HG03342 (cell line): ENCODE measurements at regions not wholly inside any gene's neighbourhood (a gene's known extent, or its start where the extent isn't known, plus 50 kb on each side); places are given as distances from the start of the nearest gene placed in this dataset.

Source experiments
- ATAC-seq: cut with Tn5 transposase; IDR thresholded peaks from one replicate; pipeline ENCODE4 v1.9.1; 2021; ENCODE audit warnings: mild to moderate bottlenecking, moderate library complexity; ENCODE audit not compliant: unreplicated experiment

DNA sequence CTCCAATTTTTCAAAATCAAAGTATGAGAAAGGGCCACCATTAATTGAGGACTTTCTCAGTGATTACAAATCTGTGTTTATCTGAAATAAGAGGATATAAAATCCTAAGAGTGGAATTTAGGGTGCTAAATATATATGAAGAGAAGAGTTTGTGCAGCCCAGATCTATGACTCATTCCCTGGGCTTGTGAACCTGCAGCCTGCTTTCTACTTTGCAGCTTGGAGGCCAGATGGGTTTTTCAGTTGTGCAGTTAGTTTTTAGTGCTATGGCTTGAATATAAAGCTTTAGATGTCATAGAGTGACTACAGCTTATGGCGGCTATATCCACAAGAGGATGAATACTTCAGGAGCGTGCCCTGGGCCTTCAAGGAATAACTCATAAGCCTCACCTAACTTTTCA, 1391.1 kb downstream of the FSTL5 start:
- no peak for ATAC-seq

DNA sequence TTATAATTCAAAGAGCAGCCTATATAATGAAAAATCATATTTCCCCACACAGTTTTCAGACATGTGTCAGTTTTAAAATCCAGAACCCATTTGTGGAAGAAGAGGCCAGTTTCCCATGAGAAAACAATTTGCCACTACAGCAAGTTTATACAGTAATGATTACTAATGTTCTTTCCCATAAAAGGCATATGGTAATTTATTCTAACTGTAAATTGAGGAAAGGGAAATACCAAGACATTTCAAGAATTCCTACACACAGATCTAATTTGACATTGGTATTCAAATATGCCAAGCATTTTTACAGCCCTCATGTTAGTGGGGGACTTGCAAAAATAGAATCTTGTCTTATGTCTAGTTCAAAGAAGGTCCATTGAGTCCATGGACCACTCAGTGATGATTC, 1368.6 kb downstream of the FSTL5 start:
- no peak for ATAC-seq

DNA sequence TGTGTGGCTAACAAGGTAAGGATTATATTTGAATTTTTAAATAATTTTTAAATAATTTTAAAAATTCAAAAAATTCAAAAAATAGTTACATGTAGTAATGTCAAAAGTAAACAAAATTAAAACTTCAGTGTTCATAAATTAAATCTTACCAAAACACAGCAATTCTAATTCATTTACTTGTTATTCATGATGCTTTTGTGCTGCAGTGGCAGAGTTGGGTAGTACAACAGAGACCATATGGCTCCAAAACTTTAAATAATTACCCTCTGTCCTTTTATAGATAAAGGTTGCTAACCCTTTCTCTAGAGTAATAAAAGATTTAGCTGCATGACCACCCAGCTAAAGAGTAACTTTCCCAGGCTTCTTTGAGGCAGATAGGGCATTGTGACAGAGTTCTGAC, 1355.6 kb downstream of the FSTL5 start:
- no peak for ATAC-seq

DNA sequence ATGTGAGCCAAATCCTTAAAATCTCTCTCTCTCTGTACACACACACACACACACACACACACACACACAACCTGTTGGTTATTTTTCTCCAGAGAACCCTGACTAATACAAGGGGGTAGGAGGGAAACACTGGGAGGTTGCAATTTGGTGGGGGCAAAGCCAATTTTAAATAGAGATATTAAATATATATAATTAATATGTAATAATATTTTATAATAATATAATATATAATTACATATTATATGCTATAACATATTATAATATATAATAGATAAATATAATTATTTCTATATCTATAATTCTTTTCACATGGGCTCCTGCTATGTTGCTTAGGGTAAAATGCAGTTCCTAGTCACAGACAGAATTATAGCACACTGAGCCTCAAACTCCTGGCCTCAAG, 1354.2 kb downstream of the FSTL5 start:
- ATAC-seq: no peak

DNA sequence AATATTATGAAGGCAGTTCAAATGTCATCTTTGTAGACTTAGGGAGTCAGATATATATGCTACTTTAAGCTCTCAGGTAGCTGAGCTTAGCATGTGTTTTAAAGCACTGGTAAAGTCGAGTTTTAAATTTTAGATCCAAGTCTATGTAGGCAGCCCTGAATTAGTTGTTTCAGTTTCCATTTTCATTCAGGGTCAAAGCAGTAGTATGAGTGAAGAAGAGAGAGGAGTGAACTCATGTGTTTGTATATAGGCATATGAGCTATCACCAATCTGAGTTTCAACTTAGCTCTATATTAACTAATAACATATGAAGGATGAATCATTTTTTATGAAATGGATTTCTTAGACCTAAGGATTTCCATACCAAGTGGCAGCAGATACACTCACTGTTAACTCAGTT, 1353.4 kb downstream of the FSTL5 start:
- no peak for ATAC-seq

DNA sequence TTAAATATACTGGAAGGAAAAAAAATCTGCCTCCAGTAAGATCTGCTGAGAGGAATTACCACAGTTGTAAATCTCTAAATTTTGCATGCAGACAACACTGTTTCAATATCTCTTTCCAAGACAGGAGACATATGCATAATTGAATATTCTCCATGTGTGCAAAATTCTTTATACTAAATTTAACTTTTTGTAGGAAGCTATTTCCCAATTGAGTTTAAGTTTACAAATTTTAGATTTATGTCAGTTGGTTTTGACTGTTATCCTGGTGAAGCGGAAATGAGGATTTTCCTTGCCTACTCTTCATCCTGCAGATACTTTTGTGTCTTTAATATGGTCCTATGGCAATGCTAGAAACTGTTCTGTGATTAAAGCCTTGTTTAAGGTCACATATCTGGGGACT, 1352.9 kb downstream of the FSTL5 start:
- no peak for ATAC-seq

DNA sequence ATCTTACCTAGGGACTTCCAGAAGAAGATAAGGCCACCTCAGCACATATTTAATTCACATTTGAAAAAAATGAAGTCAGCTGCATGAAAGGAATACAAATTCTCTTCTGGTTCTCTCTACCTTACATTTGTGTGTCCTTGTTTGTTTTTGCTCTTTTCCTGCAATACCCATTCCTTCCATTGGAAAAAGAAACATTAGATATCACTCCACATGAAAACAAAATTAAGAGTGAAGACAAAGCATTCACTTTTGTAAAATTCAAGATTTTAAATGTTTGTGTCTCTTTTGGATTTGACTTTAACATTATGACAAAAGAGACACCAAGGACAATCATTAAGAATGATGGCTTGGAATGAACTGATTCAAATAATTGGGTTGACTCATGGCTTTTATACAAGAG, 1351.8 kb downstream of the FSTL5 start:
- ATAC-seq: no peak

DNA sequence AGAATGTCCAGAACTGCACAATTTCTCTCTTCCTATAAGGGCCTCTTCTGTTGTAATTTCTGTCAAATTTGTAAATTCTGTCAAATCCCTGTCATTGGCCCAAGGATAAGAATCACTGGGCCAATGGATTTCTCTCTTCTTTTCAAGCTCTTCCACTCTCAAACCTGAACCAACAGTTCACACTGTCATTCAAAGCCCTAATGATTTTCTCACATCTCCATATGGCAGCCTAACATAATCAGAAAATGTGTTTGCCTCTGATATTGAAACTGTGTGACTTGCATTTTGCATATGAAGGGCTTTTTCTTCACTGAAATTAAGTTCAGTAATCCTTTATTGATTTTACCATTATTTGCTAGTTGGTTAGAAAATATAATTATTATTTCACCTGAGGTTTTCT, 1349.1 kb downstream of the FSTL5 start:
- no peak for ATAC-seq

DNA sequence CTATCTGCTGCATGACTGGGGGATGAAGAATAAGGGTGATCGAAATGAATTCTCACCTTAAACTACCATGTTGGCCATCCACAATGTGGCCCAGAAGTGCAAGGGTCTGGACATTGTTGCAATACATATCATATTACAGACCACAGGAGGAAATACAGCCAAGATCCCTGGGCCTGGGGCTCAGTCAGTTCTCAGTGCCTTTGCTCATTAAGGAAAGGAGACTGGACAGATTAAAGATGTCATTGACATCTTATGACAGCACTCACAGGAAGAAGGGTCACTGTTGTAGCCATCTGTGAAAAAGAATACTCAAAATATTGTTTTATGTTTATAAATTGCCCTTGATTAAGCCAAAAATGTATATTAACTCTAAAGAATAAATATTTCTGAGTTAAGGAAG, 1345.2 kb downstream of the FSTL5 start:
- ATAC-seq: no peak

DNA sequence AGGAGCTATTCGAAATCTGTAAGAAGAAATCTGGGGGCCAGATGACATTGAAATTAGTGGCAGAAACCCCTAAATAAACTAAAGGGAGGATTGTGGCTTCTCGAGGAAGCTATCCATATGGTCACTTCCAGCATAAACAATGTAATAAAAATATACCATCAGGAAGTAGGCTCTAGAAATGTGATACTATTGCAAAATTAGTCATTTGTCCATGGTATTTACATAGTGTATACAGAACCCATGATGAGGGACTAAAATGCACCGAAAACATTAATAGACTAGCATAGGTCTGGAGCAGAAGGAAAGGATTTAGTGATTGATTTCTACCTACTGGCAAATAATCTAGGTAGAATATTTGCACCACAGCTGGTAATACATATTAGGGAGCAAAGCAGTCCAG, 1344.0 kb downstream of the FSTL5 start:
- ATAC-seq: no peak

DNA sequence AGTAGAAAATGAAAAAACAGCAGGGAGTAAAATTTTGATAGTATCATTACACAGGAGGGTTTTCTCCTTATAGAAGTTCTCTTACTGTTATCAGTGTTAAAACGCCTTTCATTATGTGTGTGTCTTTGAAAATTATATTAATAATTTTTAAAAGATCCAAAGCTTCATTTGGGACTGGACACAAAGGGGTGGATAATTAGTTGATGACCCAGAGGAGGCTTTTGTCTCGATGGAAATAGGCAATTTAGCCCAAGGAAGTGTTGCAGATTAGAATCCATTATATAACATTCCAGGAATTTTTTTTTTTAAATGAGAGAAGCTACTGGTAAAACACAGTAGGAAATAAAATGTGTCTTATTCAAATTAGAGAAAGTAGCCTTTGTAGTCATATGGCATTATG, 1339.3 kb downstream of the FSTL5 start:
- ATAC-seq: no peak

DNA sequence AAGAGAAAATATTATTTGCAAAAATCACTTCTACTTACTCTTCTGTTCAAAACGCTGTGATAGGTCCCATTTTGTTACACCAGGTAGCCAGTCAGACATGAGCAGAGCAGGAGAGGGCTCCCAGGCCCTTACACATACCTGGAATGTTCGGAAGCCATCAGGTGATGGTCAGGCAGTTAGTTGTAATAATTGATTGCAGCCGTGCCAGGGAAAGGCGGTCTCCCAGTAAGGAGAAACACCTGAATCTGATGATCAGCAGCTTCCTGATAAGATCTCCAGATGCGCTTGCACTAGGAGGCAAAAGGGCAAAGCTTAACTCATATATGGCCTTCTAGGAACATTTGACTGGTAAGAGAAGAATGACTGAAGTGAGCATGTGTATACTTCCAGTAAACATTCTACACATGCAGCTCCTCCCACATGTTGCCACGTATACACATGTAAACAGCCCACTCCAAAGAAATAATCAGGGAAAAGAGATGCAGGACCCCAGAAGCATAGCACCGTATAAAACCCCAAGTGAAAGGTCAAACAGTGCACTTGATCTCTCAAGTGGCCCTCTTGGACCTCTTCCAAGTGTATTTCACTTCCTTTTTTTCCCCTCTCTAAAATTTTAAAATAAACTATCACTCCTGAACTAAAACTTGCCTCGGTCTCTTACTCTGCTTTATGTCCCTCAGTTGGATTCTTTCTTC, 1338.0 kb downstream of the FSTL5 start:
- no peak for ATAC-seq

DNA sequence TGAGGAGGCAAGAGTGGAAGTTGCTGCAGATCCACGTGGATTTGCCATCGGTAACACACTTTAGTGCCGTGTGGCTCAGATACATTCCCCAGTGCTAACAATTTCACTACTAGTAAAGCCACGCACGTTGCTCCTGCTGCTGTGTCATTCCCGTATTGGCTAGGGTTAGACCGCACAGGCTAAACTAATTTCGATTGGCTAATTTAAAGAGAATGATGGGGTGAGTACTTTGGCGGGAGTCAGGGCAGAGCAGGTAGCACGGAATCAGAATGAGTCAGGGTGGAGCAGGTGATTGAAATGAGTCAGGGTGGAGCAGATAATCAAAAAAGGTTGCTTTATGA, 1337.5 kb downstream of the FSTL5 start:
- ATAC-seq: no peak

DNA sequence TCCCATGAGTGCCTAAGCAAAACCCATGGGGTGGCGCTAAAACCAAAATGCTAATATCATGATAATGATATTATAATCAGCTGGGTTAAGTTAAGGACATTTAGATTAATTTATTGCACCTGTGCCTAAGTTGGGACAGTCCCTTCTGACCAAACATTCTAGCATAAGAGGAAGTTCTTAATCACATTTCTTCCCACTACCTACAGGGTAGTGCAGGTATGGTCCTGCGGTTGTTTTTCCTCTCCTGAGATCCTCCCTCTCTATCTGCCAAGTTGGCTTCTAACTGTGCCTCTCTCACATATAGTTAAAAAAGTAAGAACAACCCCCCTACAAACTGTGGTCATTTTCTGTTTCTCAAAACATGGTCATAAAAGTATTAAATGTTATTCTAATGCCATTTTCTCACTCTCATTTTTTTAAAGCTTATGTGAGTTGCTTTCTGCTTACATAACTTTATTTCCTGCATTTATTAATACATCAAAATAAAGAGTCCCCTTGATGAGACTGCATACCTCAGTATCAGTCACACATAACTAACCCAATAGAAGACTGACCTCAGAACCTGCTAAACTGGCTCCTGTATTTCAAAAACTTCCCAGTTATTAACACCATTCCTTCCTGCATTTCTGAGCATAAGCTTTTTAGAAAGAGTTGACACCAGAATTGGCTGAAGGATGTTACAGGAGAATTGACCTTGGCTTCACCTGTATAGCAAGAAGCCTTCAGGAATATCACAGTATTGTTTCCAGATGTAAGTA, 1332.5 kb downstream of the FSTL5 start:
- ATAC-seq: no peak

DNA sequence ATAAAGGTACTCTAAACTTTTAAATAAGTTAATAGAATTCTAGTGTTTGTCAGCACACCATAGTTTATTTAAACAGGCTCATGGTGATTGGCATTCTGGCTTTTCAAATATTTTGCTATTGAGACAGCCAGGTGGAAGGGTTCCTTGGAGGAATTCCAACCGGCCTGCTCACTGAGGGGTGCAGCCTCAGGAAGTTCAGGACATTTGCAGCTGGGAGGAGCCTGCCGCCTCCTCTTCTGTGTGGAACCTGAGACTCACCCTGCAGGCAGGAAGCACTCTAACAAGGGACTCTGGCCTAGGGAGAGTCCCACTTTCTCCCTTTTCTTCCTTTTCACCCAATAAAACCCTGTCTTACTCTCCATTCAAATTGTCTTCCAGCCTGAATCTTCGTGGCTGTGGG, 1328.0 kb downstream of the FSTL5 start:
- ATAC-seq: no peak

DNA sequence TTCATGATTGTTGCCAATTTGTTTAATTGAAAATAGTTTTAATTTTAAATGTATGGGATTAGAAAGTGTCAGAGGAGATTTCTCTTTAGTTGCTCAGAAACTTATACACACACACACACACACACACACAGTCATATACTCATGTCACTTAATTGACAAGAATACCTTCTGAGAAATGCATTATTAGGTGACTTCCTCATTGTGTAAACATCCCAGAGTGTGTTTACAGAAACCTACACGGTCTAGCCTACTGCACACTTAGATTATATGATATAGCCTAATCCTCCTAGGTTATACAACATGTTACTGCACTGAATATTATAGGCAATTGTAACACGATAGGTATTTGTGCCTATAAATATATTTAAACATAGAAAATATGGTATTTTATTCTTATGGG, 1327.4 kb downstream of the FSTL5 start:
- no peak for ATAC-seq

DNA sequence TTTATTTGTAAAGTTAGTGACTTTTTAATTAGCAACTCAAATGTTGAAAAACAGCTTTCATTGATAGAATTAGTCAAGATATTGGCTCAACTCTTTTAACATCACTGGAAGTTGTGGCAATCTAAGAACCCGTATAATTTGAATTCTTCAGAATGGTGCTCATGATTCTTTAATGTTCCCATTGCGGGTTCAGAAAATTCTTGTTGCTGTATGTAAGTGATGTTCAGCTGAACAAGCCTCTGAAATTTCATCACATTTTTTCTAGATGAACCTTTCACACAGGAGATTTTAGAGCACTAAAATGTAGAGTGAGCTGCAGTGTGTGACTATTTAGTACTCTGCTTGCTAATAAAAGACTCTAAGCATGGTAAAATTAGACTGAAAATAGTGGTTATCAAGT, 1317.7 kb downstream of the FSTL5 start:
- ATAC-seq: no peak

DNA sequence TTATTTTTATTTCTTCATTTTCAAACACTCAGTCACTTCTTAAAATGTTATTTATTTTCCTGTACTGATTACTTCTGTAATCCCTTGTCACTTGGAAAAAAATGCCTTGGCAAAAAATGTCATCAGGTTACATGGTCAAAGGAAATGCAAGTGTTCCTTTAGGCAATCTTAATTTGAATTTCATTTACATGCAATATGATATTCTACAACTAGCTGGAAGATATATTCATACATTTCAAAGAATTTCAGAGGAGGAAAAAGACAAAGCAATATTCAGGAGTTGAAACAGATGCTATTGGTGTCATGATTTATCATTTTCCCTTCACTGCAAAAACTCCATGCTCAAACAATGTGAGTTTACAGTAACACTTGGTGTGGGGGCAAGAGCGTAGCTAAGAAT, 1316.6 kb downstream of the FSTL5 start:
- ATAC-seq: no peak

DNA sequence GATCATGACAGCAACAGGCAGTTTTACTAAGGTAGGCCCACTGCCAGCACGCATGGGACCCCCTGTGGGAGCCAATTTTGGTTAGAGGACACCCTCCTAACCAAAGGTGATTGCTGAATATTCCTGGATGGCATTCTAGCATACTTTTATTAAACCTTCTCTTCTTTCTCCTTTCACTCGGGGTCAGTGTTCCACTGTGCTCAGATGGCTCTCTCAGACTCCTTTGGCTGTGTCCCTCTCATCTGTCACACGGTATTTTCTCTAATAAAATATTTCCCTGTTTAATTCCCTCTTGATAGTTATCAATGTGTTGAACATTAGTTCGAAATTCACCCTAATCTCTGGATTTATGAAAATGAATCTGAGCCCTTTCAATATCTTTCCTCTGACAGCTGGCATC, 1315.3 kb downstream of the FSTL5 start:
- no peak for ATAC-seq

DNA sequence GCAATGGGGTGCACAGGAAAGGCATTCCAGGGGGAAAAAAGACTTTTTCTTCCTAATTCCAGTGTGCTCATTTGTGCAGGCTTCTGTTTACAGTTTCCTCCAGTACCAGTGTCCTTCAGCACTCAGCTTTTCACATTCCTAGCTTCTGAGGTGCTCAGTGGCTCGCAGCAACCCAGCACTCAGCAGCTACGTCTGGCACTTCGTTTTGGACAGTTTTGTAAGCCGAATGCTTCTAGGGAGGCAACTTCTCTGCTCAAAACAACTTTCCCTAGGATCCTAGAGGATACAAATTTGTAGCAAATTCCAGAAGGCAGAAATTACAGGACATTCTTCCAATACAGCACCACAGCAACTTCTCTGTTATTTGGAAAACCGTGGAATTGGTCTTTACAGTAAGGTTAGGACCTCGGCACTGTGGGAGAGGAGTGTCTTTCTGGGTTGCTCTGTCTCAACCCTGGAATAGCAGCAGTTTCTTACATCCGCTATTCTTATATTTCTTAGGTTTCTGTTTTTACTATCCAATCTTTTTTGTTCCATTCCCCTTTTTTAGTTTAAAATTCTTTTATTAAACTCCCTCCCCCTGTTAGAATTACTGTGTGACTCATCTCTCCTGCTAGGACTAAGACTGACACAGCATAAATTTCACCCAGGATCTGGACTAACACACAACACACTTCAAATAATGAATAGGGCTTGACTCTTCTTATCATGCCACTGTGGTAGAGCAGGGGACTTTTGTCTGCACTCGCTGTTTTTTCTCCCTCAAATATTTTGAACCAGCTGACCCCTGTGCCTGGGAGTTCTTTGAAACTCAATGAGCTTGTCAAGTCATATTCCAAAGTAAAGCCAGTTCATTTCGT, 1314.7 kb downstream of the FSTL5 start:
- no peak for ATAC-seq

DNA sequence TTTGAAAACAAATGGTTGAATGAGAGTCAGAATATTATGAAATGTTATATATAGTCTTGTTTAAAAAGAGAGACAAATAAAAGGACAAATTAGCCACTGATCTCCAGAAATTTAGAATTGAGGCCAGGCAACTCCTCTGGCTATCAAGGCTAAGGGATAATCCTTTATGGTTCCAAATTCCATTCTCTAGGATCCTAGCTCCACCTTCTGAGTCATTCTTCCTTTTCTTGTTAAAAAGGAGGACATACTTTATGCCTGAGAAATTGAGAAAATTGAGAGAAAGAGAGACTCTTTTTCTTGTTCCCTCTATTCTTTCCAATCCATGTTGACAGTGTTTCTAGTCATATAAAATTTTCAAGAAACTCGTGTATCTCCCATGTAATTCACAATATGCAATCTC, 1299.5 kb downstream of the FSTL5 start:
- no peak for ATAC-seq

DNA sequence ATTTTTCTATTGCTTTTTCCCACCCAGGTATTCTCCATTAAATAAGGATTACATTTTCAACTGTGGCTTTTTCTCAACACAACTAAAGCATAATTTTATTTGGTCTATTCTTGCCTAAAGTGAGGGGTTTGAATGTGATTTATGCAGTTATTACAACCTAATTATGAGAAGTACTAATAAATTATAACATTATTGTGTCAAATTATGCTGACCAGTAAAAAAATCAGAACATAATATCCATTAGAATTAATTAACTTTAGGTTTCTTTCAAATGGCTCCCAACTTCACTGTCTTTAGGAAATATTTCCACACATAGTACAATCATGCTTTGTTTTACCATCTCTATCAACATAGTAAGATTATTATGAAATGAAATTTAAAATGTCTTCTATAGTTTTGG, 1293.9 kb downstream of the FSTL5 start:
- ATAC-seq: no peak
